B cell (primary cell): ENCODE measurements at regions not wholly inside any gene's neighbourhood (a gene's known extent, or its start where the extent isn't known, plus 50 kb on each side); places are given as distances from the start of the nearest gene placed in this dataset.

ENCODE experiments used
- ATAC-seq: fragments of 200-7000 bp; cut with Tn5 transposase; one replicate; pipeline ENCODE4 v1.10.0; 2021; ENCODE audit warnings: low read depth, mild to moderate bottlenecking, moderate number of reproducible peaks, moderate library complexity
- CTCF ChIA-PET: fragments of 350-600 bp; sonication (Branson Sonifier 250); formaldehyde crosslinking; loops from one replicate; lab custom pipeline; 2021; ENCODE audit warnings: antibody characterized with exemption, inconsistent platforms; lab: Charles Lee
- POLR2A ChIA-PET: fragments of 350-600 bp; sonication (Branson Sonifier 250); formaldehyde crosslinking; loops from one replicate; lab custom pipeline; 2021; ENCODE audit warnings: antibody characterized with exemption; lab: Charles Lee
- DNase-seq: peaks from one replicate; pipeline ENCODE4 v3.0.0; 2013
- H2AFZ ChIP-seq: 2 replicates; pipeline ENCODE4 v1.6.1; 2012; ENCODE audit warnings: mild to moderate bottlenecking, low read depth, low read length; ENCODE audit not compliant: insufficient read depth, poor library complexity, severe bottlenecking
- H3K27ac ChIP-seq, 2 donors: 1 replicate in 1 of 2; 2 replicates in 1 of 2; pipeline ENCODE4 v1.5.1; 2012 to 2013; ENCODE audit warnings: low read length in 2 of 2, mild to moderate bottlenecking in 2 of 2, moderate library complexity in 1 of 2
- H3K27me3 ChIP-seq, 4 experiments: fragments of 200-600 bp in 1 of 4; sonication (generic) in 1 of 4; replicated peaks in 1 of 4; 1 replicate in 2 of 4; 2 replicates in 2 of 4; pipeline versions ENCODE4 v1.6.1 to v1.7.0; 2013 to 2016; ENCODE audit warnings: low read length in 3 of 4, mild to moderate bottlenecking in 2 of 4, mixed read lengths in 1 of 4, moderate library complexity in 1 of 4; ENCODE audit not compliant: insufficient read depth in 4 of 4, control insufficient read depth in 3 of 4; ENCODE audit errors: control extremely low read depth in 1 of 4
- H3K36me3 ChIP-seq, 2 experiments: replicated peaks in 1 of 2; 1 replicate in 1 of 2; 2 replicates in 1 of 2; pipeline versions ENCODE4 v1.6.1 to v1.7.1; 2013; ENCODE audit warnings: low read length in 1 of 2; ENCODE audit not compliant: insufficient read depth in 2 of 2, control insufficient read depth in 1 of 2; ENCODE audit errors: control extremely low read depth in 1 of 2, extremely low read depth in 1 of 2
- H3K4me1 ChIP-seq, 2 donors: fragments of 200-600 bp in 1 of 2; sonication (generic) in 1 of 2; 1 replicate in 1 of 2; 2 replicates in 1 of 2; pipeline versions ENCODE4 v1.5.1 to v1.6.1; 2013 to 2017; ENCODE audit warnings: low read length in 2 of 2; ENCODE audit not compliant: control insufficient read depth in 2 of 2, insufficient read depth in 2 of 2
- H3K4me2 ChIP-seq: replicated peaks from 2 replicates; pipeline ENCODE3; 2012; ENCODE audit warnings: mild to moderate bottlenecking, low read depth, low read length; ENCODE audit not compliant: poor library complexity, severe bottlenecking
- H3K4me3 ChIP-seq, 5 experiments: fragments of 200-600 bp in 1 of 5; sonication (generic) in 1 of 5; 1 replicate in 3 of 5; 2 replicates in 2 of 5; pipeline versions ENCODE4 v1.5.1 to v1.7.0; 2011 to 2016; ENCODE audit warnings: low read length in 4 of 5, mild to moderate bottlenecking in 4 of 5, low read depth in 2 of 5, control low read depth in 1 of 5, moderate library complexity in 1 of 5; ENCODE audit not compliant: insufficient read depth in 1 of 5; ENCODE audit errors: control extremely low read depth in 1 of 5, extremely low read depth in 1 of 5
- H3K79me2 ChIP-seq: fragments of 200-600 bp; sonication (generic); one replicate; pipeline ENCODE4 v1.6.0; 2016; ENCODE audit warnings: low read length; ENCODE audit not compliant: control insufficient read depth, insufficient read depth
- H3K9ac ChIP-seq: fragments of 200-600 bp; sonication (generic); 2 replicates; pipeline ENCODE4 v1.6.1; 2017; ENCODE audit warnings: mild to moderate bottlenecking, low read length, moderate library complexity
- H3K9me3 ChIP-seq, 3 donors: one replicate each; pipeline versions ENCODE4 v1.6.1 to v1.7.1; 2013; ENCODE audit warnings: low read length in 2 of 3; ENCODE audit not compliant: control insufficient read depth in 2 of 3, insufficient read depth in 1 of 3; ENCODE audit errors: control extremely low read depth in 1 of 3
- H4K20me1 ChIP-seq: 2 replicates; pipeline ENCODE4 v1.6.0; 2012; ENCODE audit warnings: mild to moderate bottlenecking, low read length; ENCODE audit not compliant: insufficient read depth, control insufficient read depth, poor library complexity, severe bottlenecking
- H3K27ac Mint-ChIP-seq: one replicate; pipeline ENCODE4 v1.8.0; 2021; ENCODE audit warnings: mixed read lengths
- H3K27me3 Mint-ChIP-seq: one replicate; pipeline ENCODE4 v1.8.0; 2021; ENCODE audit warnings: mixed read lengths
- H3K4me1 Mint-ChIP-seq: one replicate; pipeline ENCODE4 v1.8.0; 2021; ENCODE audit warnings: mixed read lengths
- H3K4me3 Mint-ChIP-seq: one replicate; pipeline ENCODE4 v1.8.0; 2021; ENCODE audit warnings: mixed read lengths
- H3K9me3 Mint-ChIP-seq: one replicate; pipeline ENCODE4 v1.8.0; 2022; ENCODE audit warnings: mixed read lengths; ENCODE audit not compliant: insufficient read depth
- CTCF ChIP-seq: fragments of 200-600 bp; IDR thresholded peaks from one replicate; pipeline ENCODE4 v1.8.0; 2022; ENCODE audit warnings: antibody characterized with exemption, mild to moderate bottlenecking
- EZH2 ChIP-seq: IDR thresholded peaks from 2 replicates; pipeline ENCODE4 v1.6.1; 2012; ENCODE audit warnings: borderline replicate concordance, low read depth, mild to moderate bottlenecking, moderate library complexity, low read length; ENCODE audit not compliant: insufficient read depth, poor library complexity, severe bottlenecking
- WGBS: methylation state at CpG from one replicate; pipeline ENCODE4 v1.1.5; 2013; ENCODE audit warnings: missing lambda C conversion rate; ENCODE audit not compliant: insufficient coverage; 5-methylcytosine and 5-hydroxymethylcytosine counted together
- intact Hi-C: fragments of 100-400 bp; cut with micrococcal nuclease; formaldehyde crosslinking; loops from one replicate; pipeline ENCODE4 v1.10.0; 2022

- TF ChIP-seq CTCF, result no peak
- TF ChIP-seq EZH2, result no peak
- Histone ChIP-seq H3K27ac (no peak overlapping the region), H3K4me2 (no peak overlapping the region), H3K9ac (no peak overlapping the region), H3K4me1 (no peaks in the 10 kb centered on the region), H3K36me3 (no peaks in the 10 kb centered on the region), H2AFZ (no peak overlapping the region), H4K20me1 (no peaks in the 10 kb centered on the region), H3K79me2 (no peaks in the 10 kb centered on the region), H3K9me3 (peaks cover 0 to 13% (median 0%) of the 10 kb centered on the region in 3 donors), H3K4me3 (no peak overlapping the region), H3K27me3 (no peaks in the 10 kb centered on the region)
- 77% methylated on average over 3 of the region's 10 CpGs for WGBS
- Mint-ChIP-seq H3K4me1 (no peaks in the 10 kb centered on the region), H3K4me3 (no peak overlapping the region), H3K27me3 (no peaks in the 10 kb centered on the region), H3K27ac (no peak overlapping the region), H3K9me3 (no peaks in the 10 kb centered on the region)
- no peak for DNase-seq
- POLR2A ChIA-PET, result no interaction called here
- ATAC-seq, result no peak
- CTCF ChIA-PET, result no interaction called here
- intact Hi-C loops, result no loop called here
These were observed 1575.8 kb downstream of the STIM2 start for GRCh38 chr4:28436191-28437080.

GRCh38 chr4:28443371-28443770 lies 1582.7 kb downstream of the STIM2 start:
- Histone ChIP-seq H3K27ac (no peak overlapping the region), H3K4me2 (no peak overlapping the region), H3K4me1 (no peaks in the 10 kb centered on the region), H3K9ac (no peak overlapping the region), H4K20me1 (no peaks in the 10 kb centered on the region), H3K36me3 (no peaks in the 10 kb centered on the region), H3K27me3 (no peaks in the 10 kb centered on the region), H2AFZ (no peak overlapping the region), H3K9me3 (no peaks in the 10 kb centered on the region), H3K4me3 (no peak overlapping the region), H3K79me2 (no peaks in the 10 kb centered on the region)
- TF ChIP-seq EZH2 (no peak), CTCF (no peak)
- no peak overlapping the region for H3K4me3 Mint-ChIP-seq
- no peak for DNase-seq
- POLR2A ChIA-PET, result no interaction called here
- no CpG with 5 or more reads among the region's 3 CpGs for WGBS
- H3K9me3 Mint-ChIP-seq, result no peaks in the 10 kb centered on the region
- H3K27me3 Mint-ChIP-seq, result no peaks in the 10 kb centered on the region
- ATAC-seq, result no peak
- CTCF ChIA-PET, result no interaction called here
- no peak overlapping the region for H3K27ac Mint-ChIP-seq
- no peaks in the 10 kb centered on the region for H3K4me1 Mint-ChIP-seq
- intact Hi-C loops, result no loop called here
